ENCODE measurements at regions not wholly inside any gene's neighbourhood (a gene's known extent, or its start where the extent isn't known, plus 50 kb on each side); places are given as distances from the start of the nearest gene placed in this dataset.

GRCh38 chr13:40377783-40378182 is 288.7 kb downstream of the FOXO1 start:
- TF ChIP-seq KLF1 (tag by site-specific recombination; IDR thresholded peaks at IDR 0.05) = no peak
- no peak for TF ChIP-seq AEBP2 (tag by site-specific recombination; IDR thresholded peaks at IDR 0.05; ENCODE audit: borderline replicate concordance)
- no peak for TF ChIP-seq ZNF311 (tag by site-specific recombination; IDR thresholded peaks at IDR 0.05; ENCODE audit: borderline replicate concordance)
- no peak for TF ChIP-seq CTCF (tag by site-specific recombination; IDR thresholded peaks at IDR 0.05)
- TF ChIP-seq ZNF366 (tag by site-specific recombination; conservative IDR thresholded peaks at IDR 0.05) = no peak
- no peak for TF ChIP-seq SP2 (tag by site-specific recombination; IDR thresholded peaks at IDR 0.05)
- no peak for TF ChIP-seq HOXD13 (CRISPR knock-in tag; IDR thresholded peaks at IDR 0.05; ENCODE audit: borderline replicate concordance)
- no peak for TF ChIP-seq ELK4 (IDR thresholded peaks at IDR 0.05; ENCODE audit: borderline replicate concordance, low read depth, low read length)
- no peak for TF ChIP-seq RBAK (tag by site-specific recombination; IDR thresholded peaks at IDR 0.05)
- TF ChIP-seq INSM2 (tag by site-specific recombination; IDR thresholded peaks at IDR 0.05) = no peak
- no peak for TF ChIP-seq KLF16 (tag by site-specific recombination; IDR thresholded peaks at IDR 0.05)
- no peak for TF ChIP-seq TCF7L2 (IDR thresholded peaks at IDR 0.05; ENCODE audit: borderline replicate concordance, low read depth, low read length)
- no peak for TF ChIP-seq ZNF639 (tag by site-specific recombination; IDR thresholded peaks at IDR 0.05)
